ENCODE measurements at regions not wholly inside any gene's neighbourhood (a gene's known extent, or its start where the extent isn't known, plus 50 kb on each side); places are given as distances from the start of the nearest gene placed in this dataset.
"Not testable (repeated sequence)": the region's sequence is repeated elsewhere in the genome, so short reads cannot be mapped to it uniquely, and the experiment has no call there.

DNA sequence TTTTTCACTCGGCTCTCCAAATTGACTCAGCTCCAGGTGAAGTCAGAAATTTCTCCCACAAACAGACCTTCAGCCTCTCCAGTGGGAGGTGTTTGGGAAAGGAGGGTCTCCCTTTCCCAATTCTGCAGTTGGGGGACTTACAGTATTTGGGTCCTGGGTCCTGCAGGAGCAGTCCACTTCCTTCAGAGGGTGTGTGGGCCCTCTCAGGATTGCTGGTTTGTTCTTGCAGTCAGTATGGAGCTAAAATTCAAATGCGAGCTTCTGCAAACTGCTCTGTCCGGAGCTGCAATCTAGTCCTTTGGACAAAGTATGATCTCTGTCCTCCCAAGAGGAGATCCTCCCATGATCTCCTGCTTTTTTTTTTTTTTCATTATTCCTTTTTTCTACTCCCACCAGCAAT is 87.9 kb upstream of the MSTN start:
- TF ChIP-seq, protein P1, sequence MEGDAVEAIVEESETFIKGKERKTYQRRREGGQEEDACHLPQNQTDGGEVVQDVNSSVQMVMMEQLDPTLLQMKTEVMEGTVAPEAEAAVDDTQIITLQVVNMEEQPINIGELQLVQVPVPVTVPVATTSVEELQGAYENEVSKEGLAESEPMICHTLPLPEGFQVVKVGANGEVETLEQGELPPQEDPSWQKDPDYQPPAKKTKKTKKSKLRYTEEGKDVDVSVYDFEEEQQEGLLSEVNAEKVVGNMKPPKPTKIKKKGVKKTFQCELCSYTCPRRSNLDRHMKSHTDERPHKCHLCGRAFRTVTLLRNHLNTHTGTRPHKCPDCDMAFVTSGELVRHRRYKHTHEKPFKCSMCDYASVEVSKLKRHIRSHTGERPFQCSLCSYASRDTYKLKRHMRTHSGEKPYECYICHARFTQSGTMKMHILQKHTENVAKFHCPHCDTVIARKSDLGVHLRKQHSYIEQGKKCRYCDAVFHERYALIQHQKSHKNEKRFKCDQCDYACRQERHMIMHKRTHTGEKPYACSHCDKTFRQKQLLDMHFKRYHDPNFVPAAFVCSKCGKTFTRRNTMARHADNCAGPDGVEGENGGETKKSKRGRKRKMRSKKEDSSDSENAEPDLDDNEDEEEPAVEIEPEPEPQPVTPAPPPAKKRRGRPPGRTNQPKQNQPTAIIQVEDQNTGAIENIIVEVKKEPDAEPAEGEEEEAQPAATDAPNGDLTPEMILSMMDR (IDR thresholded peaks at IDR 0.05; ENCODE audit: insufficient read depth, low read depth, low read length), result no peak
- no peak for DNase-seq (ENCODE audit: low read depth)
- no peak overlapping the region for H3K4me3 ChIP-seq (ENCODE audit: low read depth, low read length)

DNA sequence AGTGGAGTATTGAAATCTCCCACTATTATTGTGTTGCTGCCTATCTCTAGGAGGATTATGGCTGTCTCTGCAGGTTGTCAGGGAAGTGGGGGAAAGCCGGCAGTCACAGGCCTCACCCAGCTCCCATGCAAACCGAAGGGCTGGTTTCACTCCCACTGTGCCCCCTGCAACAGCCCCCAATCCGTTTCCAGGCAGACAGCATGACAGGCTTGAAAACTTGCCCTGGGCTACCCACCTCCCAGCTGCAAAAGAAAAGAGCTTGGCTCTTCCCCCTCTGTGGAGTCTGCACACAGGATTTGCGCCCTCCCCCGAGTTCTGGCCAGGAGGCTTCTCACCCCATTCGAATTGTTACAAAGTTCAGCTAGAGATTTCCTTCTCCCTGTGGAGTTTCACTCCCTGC is 87.4 kb upstream of the MSTN start:
- TF ChIP-seq, protein P1 (IDR thresholded peaks at IDR 0.05; ENCODE audit: insufficient read depth, low read depth, low read length), result no peak
- H3K4me3 ChIP-seq (ENCODE audit: low read depth, low read length), result no peak overlapping the region
- DNase-seq (ENCODE audit: low read depth), result no peak

DNA sequence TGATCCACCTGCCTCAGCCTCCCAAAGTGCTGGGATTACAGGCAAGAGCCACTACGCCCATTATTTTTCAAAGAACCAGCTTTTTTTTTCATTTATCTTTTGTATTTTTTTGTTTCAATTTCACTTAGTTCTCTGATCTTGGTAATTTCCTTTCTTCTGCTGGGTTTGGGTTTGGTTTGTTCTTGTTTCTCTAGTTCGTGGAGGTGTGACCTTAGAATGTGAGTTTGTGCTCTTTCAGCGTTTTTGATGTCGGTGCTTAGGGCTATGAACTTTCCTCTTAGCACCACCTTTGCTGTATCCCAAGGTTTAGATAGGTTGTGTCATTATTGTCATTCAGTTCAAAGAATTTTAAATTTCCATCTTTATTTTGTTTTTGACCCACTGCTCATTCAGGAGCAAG is 86.7 kb upstream of the MSTN start:
- TF ChIP-seq, protein P1 (IDR thresholded peaks at IDR 0.05; ENCODE audit: insufficient read depth, low read depth, low read length), result no peak
- no peak for DNase-seq (ENCODE audit: low read depth)
- H3K4me3 ChIP-seq (ENCODE audit: low read depth, low read length), result no peak overlapping the region

DNA sequence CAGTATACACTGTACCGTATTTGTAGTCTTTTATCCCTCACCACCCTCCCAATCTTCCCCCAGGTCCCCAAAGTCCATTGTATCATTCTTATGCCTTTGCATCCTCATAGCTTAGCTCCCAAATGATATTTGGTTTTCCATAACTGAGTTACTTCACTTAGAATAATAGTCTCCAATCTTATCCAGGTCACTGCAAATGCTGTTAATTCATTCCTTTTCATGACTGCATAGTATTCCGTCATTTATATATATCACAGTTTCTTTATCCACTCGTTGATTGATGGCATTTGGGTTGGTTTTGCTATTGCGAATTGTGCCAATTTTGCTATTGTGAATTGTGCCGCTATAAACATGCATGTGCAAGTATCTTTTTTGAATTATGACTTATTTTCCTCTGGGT is 83.6 kb upstream of the MSTN start:
- H3K4me3 ChIP-seq (ENCODE audit: low read depth, low read length); DNase-seq (ENCODE audit: low read depth): not testable (repeated sequence)

- DNase-seq (ENCODE audit: low read depth); H3K4me3 ChIP-seq (ENCODE audit: low read depth, low read length): not testable (repeated sequence)
These were observed 77.9 kb upstream of the MSTN start for GRCh38 chr2:190140474-190140873.

- TF ChIP-seq, protein P1 (IDR thresholded peaks at IDR 0.05; ENCODE audit: insufficient read depth, low read depth, low read length), result no peak
- DNase-seq (ENCODE audit: low read depth), result no peak
These were observed 76.8 kb upstream of the MSTN start for GRCh38 chr2:190139371-190139770.

DNA sequence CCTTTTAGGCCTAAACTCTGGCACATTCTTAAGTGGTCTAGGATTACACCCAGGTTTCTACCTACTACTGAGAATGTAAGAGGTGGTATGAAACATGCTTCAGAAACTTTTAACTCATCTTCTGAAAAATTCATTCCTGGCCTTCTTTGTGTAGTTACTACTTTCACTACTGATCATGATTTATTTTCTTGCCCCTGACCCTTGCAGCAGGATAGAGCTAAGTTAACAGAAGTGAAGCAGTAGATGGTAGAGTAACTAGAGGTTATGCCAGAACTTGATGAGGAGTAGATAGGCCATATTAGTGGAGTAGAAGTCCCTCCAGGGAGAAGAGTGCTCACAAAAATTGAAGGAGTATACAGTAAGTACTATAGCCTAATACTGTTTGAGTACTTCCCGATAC is 75.5 kb upstream of the MSTN start:
- TF ChIP-seq, protein P1 (IDR thresholded peaks at IDR 0.05; ENCODE audit: insufficient read depth, low read depth, low read length), result no peak
- no peak for DNase-seq (ENCODE audit: low read depth)
- no peak overlapping the region for H3K4me3 ChIP-seq (ENCODE audit: low read depth, low read length)

More at GRCh38 chr2:190139371-190139770, 76.8 kb upstream of the MSTN start:
- no peak overlapping the region for H3K4me3 ChIP-seq (ENCODE audit: low read depth, low read length)

GRCh38 chr2:190137561-190137960 is 75.0 kb upstream of the MSTN start:
- no peak overlapping the region for H3K4me3 ChIP-seq (ENCODE audit: low read depth, low read length)
- peak; percentile 41 for DNase-seq (ENCODE audit: low read depth)
- TF ChIP-seq, protein P1 (IDR thresholded peaks at IDR 0.05; ENCODE audit: insufficient read depth, low read depth, low read length), result no peak

Data from fibroblast of villous mesenchyme (primary cell).